ENCODE measurements at regions not wholly inside any gene's neighbourhood (a gene's known extent, or its start where the extent isn't known, plus 50 kb on each side); places are given as distances from the start of the nearest gene placed in this dataset.

GRCh38 chr9:83130541-83130940, 67.6 kb upstream of the RASEF start:
- TF ChIP-seq EZH2 (IDR thresholded peaks at IDR 0.05; ENCODE audit: low read length, missing control alignments) (no peak), CTCF (conservative IDR thresholded peaks at IDR 0.05 in 1 of 2, IDR thresholded peaks at IDR 0.05 in 1 of 2; ENCODE audit: low read depth in 1 of 2, low read length in 2 of 2) (no peak)

All from fibroblast of lung (primary cell).